ENCODE measurements at regions not wholly inside any gene's neighbourhood (a gene's known extent, or its start where the extent isn't known, plus 50 kb on each side); places are given as distances from the start of the nearest gene placed in this dataset.
A peak's percentile ranks its signal among the peaks of the same experiment; 100 is the strongest.

- Histone ChIP-seq H3K4me3 (ENCODE audit: low read length in 2 of 2) (no peak overlapping the region), H3K27ac (ENCODE audit: low read depth in 1 of 2, low read length in 1 of 2) (no peak overlapping the region), H3K4me1 (ENCODE audit: control insufficient read depth in 2 of 2, insufficient read depth in 2 of 2, low read length in 2 of 2) (no peaks in the 10 kb centered on the region), H3K9me3 (ENCODE audit: control insufficient read depth in 2 of 2, insufficient read depth in 1 of 2, low read length in 1 of 2) (no peaks in the 10 kb centered on the region), H3K36me3 (ENCODE audit: control insufficient read depth in 2 of 2, insufficient read depth in 2 of 2, low read length in 1 of 2) (no peaks in the 10 kb centered on the region), H3K27me3 (ENCODE audit: control insufficient read depth in 2 of 2, insufficient read depth in 1 of 2, low read length in 1 of 2) (no peaks in the 10 kb centered on the region)
- WGBS = 96% methylated on average over 3 of the region's 3 CpGs
- no peak for DNase-seq (ENCODE audit: low read depth in 6 of 9, low spot score in 9 of 9)
These were observed 121.1 kb upstream of the GOLIM4 start for GRCh38 chr3:168216851-168217250.

- Histone ChIP-seq H3K27me3 (ENCODE audit: control insufficient read depth in 2 of 2, insufficient read depth in 1 of 2, low read length in 1 of 2) (no peaks in the 10 kb centered on the region), H3K4me1 (ENCODE audit: control insufficient read depth in 2 of 2, insufficient read depth in 2 of 2, low read length in 2 of 2) (no peaks in the 10 kb centered on the region), H3K36me3 (ENCODE audit: control insufficient read depth in 2 of 2, insufficient read depth in 2 of 2, low read length in 1 of 2) (no peaks in the 10 kb centered on the region), H3K4me3 (ENCODE audit: low read length in 2 of 2) (no peak overlapping the region), H3K9me3 (ENCODE audit: control insufficient read depth in 2 of 2, insufficient read depth in 1 of 2, low read length in 1 of 2) (no peaks in the 10 kb centered on the region), H3K27ac (ENCODE audit: low read depth in 1 of 2, low read length in 1 of 2) (no peak overlapping the region)
- WGBS = 71% methylated on average over 4 of the region's 4 CpGs
- peak in 1 of 9 donors; percentile 7 for DNase-seq (ENCODE audit: low read depth in 6 of 9, low spot score in 9 of 9)
These were observed 118.2 kb upstream of the GOLIM4 start for GRCh38 chr3:168213920-168214319.

- Histone ChIP-seq H3K36me3 (ENCODE audit: control insufficient read depth in 2 of 2, insufficient read depth in 2 of 2, low read length in 1 of 2) (no peaks in the 10 kb centered on the region), H3K27ac (ENCODE audit: low read depth in 1 of 2, low read length in 1 of 2) (no peak overlapping the region), H3K9me3 (ENCODE audit: control insufficient read depth in 2 of 2, insufficient read depth in 1 of 2, low read length in 1 of 2) (no peaks in the 10 kb centered on the region), H3K27me3 (ENCODE audit: control insufficient read depth in 2 of 2, insufficient read depth in 1 of 2, low read length in 1 of 2) (no peaks in the 10 kb centered on the region), H3K4me1 (ENCODE audit: control insufficient read depth in 2 of 2, insufficient read depth in 2 of 2, low read length in 2 of 2) (no peaks in the 10 kb centered on the region), H3K4me3 (ENCODE audit: low read length in 2 of 2) (no peak overlapping the region)
- WGBS = 94% methylated on average over 3 of the region's 3 CpGs
- DNase-seq (ENCODE audit: low read depth in 6 of 9, low spot score in 9 of 9) = no peak
These were observed 117.1 kb upstream of the GOLIM4 start for GRCh38 chr3:168212664-168213285.

- Histone ChIP-seq H3K27me3 (ENCODE audit: control insufficient read depth in 2 of 2, insufficient read depth in 1 of 2, low read length in 1 of 2) (no peaks in the 10 kb centered on the region), H3K27ac (ENCODE audit: low read depth in 1 of 2, low read length in 1 of 2) (no peak overlapping the region), H3K9me3 (ENCODE audit: control insufficient read depth in 2 of 2, insufficient read depth in 1 of 2, low read length in 1 of 2) (no peaks in the 10 kb centered on the region), H3K36me3 (ENCODE audit: control insufficient read depth in 2 of 2, insufficient read depth in 2 of 2, low read length in 1 of 2) (no peaks in the 10 kb centered on the region), H3K4me1 (ENCODE audit: control insufficient read depth in 2 of 2, insufficient read depth in 2 of 2, low read length in 2 of 2) (no peaks in the 10 kb centered on the region), H3K4me3 (ENCODE audit: low read length in 2 of 2) (no peak overlapping the region)
- 93% methylated on average over 4 of the region's 4 CpGs for WGBS
- no peak for DNase-seq (ENCODE audit: low read depth in 6 of 9, low spot score in 9 of 9)
These were observed 109.7 kb upstream of the GOLIM4 start for GRCh38 chr3:168205451-168205850.

- Histone ChIP-seq H3K36me3 (ENCODE audit: control insufficient read depth in 2 of 2, insufficient read depth in 2 of 2, low read length in 1 of 2) (no peaks in the 10 kb centered on the region), H3K9me3 (ENCODE audit: control insufficient read depth in 2 of 2, insufficient read depth in 1 of 2, low read length in 1 of 2) (no peaks in the 10 kb centered on the region), H3K4me1 (ENCODE audit: control insufficient read depth in 2 of 2, insufficient read depth in 2 of 2, low read length in 2 of 2) (no peaks in the 10 kb centered on the region), H3K27ac (ENCODE audit: low read depth in 1 of 2, low read length in 1 of 2) (no peak overlapping the region), H3K4me3 (ENCODE audit: low read length in 2 of 2) (no peak overlapping the region), H3K27me3 (ENCODE audit: control insufficient read depth in 2 of 2, insufficient read depth in 1 of 2, low read length in 1 of 2) (no peaks in the 10 kb centered on the region)
- DNase-seq (ENCODE audit: low read depth in 6 of 9, low spot score in 9 of 9) = no peak
- WGBS = 93% methylated on average over 3 of the region's 3 CpGs
These were observed 101.4 kb upstream of the GOLIM4 start for GRCh38 chr3:168197162-168197561.

- DNase-seq (ENCODE audit: low read depth in 6 of 9, low spot score in 9 of 9) = no peak
- H3K27ac ChIP-seq (ENCODE audit: low read depth in 1 of 2, low read length in 1 of 2) = no peak overlapping the region
- H3K9me3 ChIP-seq (ENCODE audit: control insufficient read depth in 2 of 2, insufficient read depth in 1 of 2, low read length in 1 of 2) = no peaks in the 10 kb centered on the region
- H3K27me3 ChIP-seq (ENCODE audit: control insufficient read depth in 2 of 2, insufficient read depth in 1 of 2, low read length in 1 of 2) = no peaks in the 10 kb centered on the region
- H3K36me3 ChIP-seq (ENCODE audit: control insufficient read depth in 2 of 2, insufficient read depth in 2 of 2, low read length in 1 of 2) = no peaks in the 10 kb centered on the region
- no peaks in the 10 kb centered on the region for H3K4me1 ChIP-seq (ENCODE audit: control insufficient read depth in 2 of 2, insufficient read depth in 2 of 2, low read length in 2 of 2)
- H3K4me3 ChIP-seq (ENCODE audit: low read length in 2 of 2) = no peak overlapping the region
These were observed 96.1 kb upstream of the GOLIM4 start for GRCh38 chr3:168191856-168192255.

- WGBS = 92% methylated on average over 3 of the region's 3 CpGs
- Histone ChIP-seq H3K4me3 (ENCODE audit: low read length in 2 of 2) (no peak overlapping the region), H3K4me1 (ENCODE audit: control insufficient read depth in 2 of 2, insufficient read depth in 2 of 2, low read length in 2 of 2) (no peaks in the 10 kb centered on the region), H3K36me3 (ENCODE audit: control insufficient read depth in 2 of 2, insufficient read depth in 2 of 2, low read length in 1 of 2) (no peaks in the 10 kb centered on the region), H3K27me3 (ENCODE audit: control insufficient read depth in 2 of 2, insufficient read depth in 1 of 2, low read length in 1 of 2) (no peaks in the 10 kb centered on the region), H3K27ac (ENCODE audit: low read depth in 1 of 2, low read length in 1 of 2) (no peak overlapping the region), H3K9me3 (ENCODE audit: control insufficient read depth in 2 of 2, insufficient read depth in 1 of 2, low read length in 1 of 2) (no peaks in the 10 kb centered on the region)
- DNase-seq (ENCODE audit: low read depth in 6 of 9, low spot score in 9 of 9) = no peak
These were observed 91.5 kb upstream of the GOLIM4 start for GRCh38 chr3:168187233-168187632.

GRCh38 chr3:168186293-168186983 lies 90.7 kb upstream of the GOLIM4 start:
- WGBS = 97% methylated on average over 5 of the region's 5 CpGs
- no peak for DNase-seq (ENCODE audit: low read depth in 6 of 9, low spot score in 9 of 9)

GRCh38 chr3:168183774-168184173 lies 88.0 kb upstream of the GOLIM4 start:
- DNase-seq (ENCODE audit: low read depth in 6 of 9, low spot score in 9 of 9) = no peak
- Histone ChIP-seq H3K36me3 (ENCODE audit: control insufficient read depth in 2 of 2, insufficient read depth in 2 of 2, low read length in 1 of 2) (no peaks in the 10 kb centered on the region), H3K4me3 (ENCODE audit: low read length in 2 of 2) (no peak overlapping the region), H3K27ac (ENCODE audit: low read depth in 1 of 2, low read length in 1 of 2) (no peak overlapping the region), H3K27me3 (ENCODE audit: control insufficient read depth in 2 of 2, insufficient read depth in 1 of 2, low read length in 1 of 2) (no peaks in the 10 kb centered on the region), H3K4me1 (ENCODE audit: control insufficient read depth in 2 of 2, insufficient read depth in 2 of 2, low read length in 2 of 2) (no peaks in the 10 kb centered on the region), H3K9me3 (ENCODE audit: control insufficient read depth in 2 of 2, insufficient read depth in 1 of 2, low read length in 1 of 2) (no peaks in the 10 kb centered on the region)
- 92% methylated on average over 1 of the region's 1 CpG for WGBS

More at GRCh38 chr3:168186293-168186983, 90.7 kb upstream of the GOLIM4 start:
- H3K27me3 ChIP-seq (ENCODE audit: control insufficient read depth in 2 of 2, insufficient read depth in 1 of 2, low read length in 1 of 2) = no peaks in the 10 kb centered on the region
- H3K9me3 ChIP-seq (ENCODE audit: control insufficient read depth in 2 of 2, insufficient read depth in 1 of 2, low read length in 1 of 2) = no peaks in the 10 kb centered on the region
- H3K4me1 ChIP-seq (ENCODE audit: control insufficient read depth in 2 of 2, insufficient read depth in 2 of 2, low read length in 2 of 2) = no peaks in the 10 kb centered on the region
- H3K27ac ChIP-seq (ENCODE audit: low read depth in 1 of 2, low read length in 1 of 2) = no peak overlapping the region
- no peaks in the 10 kb centered on the region for H3K36me3 ChIP-seq (ENCODE audit: control insufficient read depth in 2 of 2, insufficient read depth in 2 of 2, low read length in 1 of 2)
- no peak overlapping the region for H3K4me3 ChIP-seq (ENCODE audit: low read length in 2 of 2)

Measured in thymus (tissue), 11 donors.